GM03348 (cell line): ENCODE measurements at regions not wholly inside any gene's neighbourhood (a gene's known extent, or its start where the extent isn't known, plus 50 kb on each side); places are given as distances from the start of the nearest gene placed in this dataset.

Experiments used
- DNase-seq: peaks from one replicate; pipeline ENCODE4 v3.0.0; 2012; ENCODE audit warnings: low spot score

- no peak for DNase-seq
These were observed 442.2 kb upstream of the CLINT1 start for GRCh38 chr5:158301186-158301585.

GRCh38 chr5:158300256-158300655 is 441.3 kb upstream of the CLINT1 start:
- DNase-seq: no peak

- no peak for DNase-seq
These were observed 438.1 kb upstream of the CLINT1 start for GRCh38 chr5:158297002-158297527.

- DNase-seq: no peak
These were observed 435.8 kb upstream of the CLINT1 start for GRCh38 chr5:158294701-158295100.

GRCh38 chr5:158292981-158293380 is 434.0 kb upstream of the CLINT1 start:
- DNase-seq: no peak

- DNase-seq: no peak
These were observed 431.0 kb upstream of the CLINT1 start for GRCh38 chr5:158289967-158290366.

GRCh38 chr5:158288272-158288657 is 429.3 kb upstream of the CLINT1 start:
- no peak for DNase-seq

GRCh38 chr5:158287643-158288271 is 428.8 kb upstream of the CLINT1 start:
- DNase-seq: peak; percentile 62

GRCh38 chr5:158286827-158287226 is 427.9 kb upstream of the CLINT1 start:
- DNase-seq: peak; percentile 8

GRCh38 chr5:158285698-158286097 is 426.8 kb upstream of the CLINT1 start:
- no peak for DNase-seq

GRCh38 chr5:158284242-158284641 is 425.3 kb upstream of the CLINT1 start:
- no peak for DNase-seq

GRCh38 chr5:158283397-158283796 is 424.5 kb upstream of the CLINT1 start:
- DNase-seq: no peak

- no peak for DNase-seq
These were observed 419.4 kb upstream of the CLINT1 start for GRCh38 chr5:158278216-158278925.

GRCh38 chr5:158277276-158277675 is 418.3 kb upstream of the CLINT1 start:
- no peak for DNase-seq

- no peak for DNase-seq
These were observed 417.7 kb upstream of the CLINT1 start for GRCh38 chr5:158276692-158277091.

- DNase-seq: no peak
These were observed 416.6 kb upstream of the CLINT1 start for GRCh38 chr5:158275511-158275910.

- DNase-seq: no peak
These were observed 414.1 kb upstream of the CLINT1 start for GRCh38 chr5:158273035-158273434.

GRCh38 chr5:158272409-158272808 is 413.5 kb upstream of the CLINT1 start:
- no peak for DNase-seq

GRCh38 chr5:158270996-158271554 is 412.1 kb upstream of the CLINT1 start:
- no peak for DNase-seq

GRCh38 chr5:158268286-158268685 is 409.3 kb upstream of the CLINT1 start:
- peak; percentile 4 for DNase-seq

- DNase-seq: no peak
These were observed 408.3 kb upstream of the CLINT1 start for GRCh38 chr5:158267228-158267627.

- no peak for DNase-seq
These were observed 407.2 kb upstream of the CLINT1 start for GRCh38 chr5:158265931-158266700.

- no peak for DNase-seq
These were observed 406.4 kb upstream of the CLINT1 start for GRCh38 chr5:158265346-158265745.
